H9 (cell line): ENCODE measurements at regions not wholly inside any gene's neighbourhood (a gene's known extent, or its start where the extent isn't known, plus 50 kb on each side); places are given as distances from the start of the nearest gene placed in this dataset.

Source experiments
- DNase-seq: peaks from one replicate; pipeline ENCODE4 v3.0.0-alpha.2; 2017
- H2AFZ ChIP-seq: one replicate; pipeline ENCODE4 v1.6.1; 2013; ENCODE audit warnings: mild to moderate bottlenecking, low read length, control low read depth, moderate library complexity
- H2AK5ac ChIP-seq: 2 replicates; pipeline ENCODE4 v1.6.1; 2013; ENCODE audit warnings: low read length, control low read depth, mixed read lengths; ENCODE audit not compliant: insufficient read length
- H2BK120ac ChIP-seq: one replicate; pipeline ENCODE4 v1.6.1; 2013; ENCODE audit warnings: low read depth, mild to moderate bottlenecking, low read length, control low read depth, inconsistent platforms; ENCODE audit not compliant: poor library complexity, severe bottlenecking
- H2BK12ac ChIP-seq: 2 replicates; pipeline ENCODE4 v1.6.1; 2013; ENCODE audit warnings: low read length, control low read depth, mixed read lengths, low read depth; ENCODE audit not compliant: insufficient read length
- H2BK15ac ChIP-seq: 2 replicates; pipeline ENCODE4 v1.6.1; 2013; ENCODE audit warnings: low read depth, low read length, control low read depth
- H2BK20ac ChIP-seq: one replicate; pipeline ENCODE4 v1.6.1; 2013; ENCODE audit warnings: low read depth, mild to moderate bottlenecking, low read length, control low read depth, inconsistent platforms; ENCODE audit not compliant: poor library complexity, severe bottlenecking
- H2BK5ac ChIP-seq: 2 replicates; pipeline ENCODE4 v1.6.1; 2013; ENCODE audit warnings: low read length, control low read depth, mixed read lengths; ENCODE audit not compliant: insufficient read length
- H3K14ac ChIP-seq: 2 replicates; pipeline ENCODE4 v1.6.1; 2013; ENCODE audit warnings: low read length, control low read depth; ENCODE audit not compliant: insufficient read depth
- H3K18ac ChIP-seq: 2 replicates; pipeline ENCODE4 v1.6.1; 2013; ENCODE audit warnings: low read depth, mild to moderate bottlenecking, mixed read lengths, low read length, control low read depth; ENCODE audit not compliant: insufficient read length
- H3K23ac ChIP-seq: 2 replicates; pipeline ENCODE4 v1.6.1; 2013; ENCODE audit warnings: low read length, control low read depth, mixed read lengths, low read depth; ENCODE audit not compliant: insufficient read length
- H3K23me2 ChIP-seq: 2 replicates; pipeline ENCODE4 v1.6.1; 2013; ENCODE audit warnings: low read depth, mild to moderate bottlenecking, mixed read lengths, low read length, control low read depth; ENCODE audit not compliant: insufficient read length, poor library complexity, severe bottlenecking
- H3K27ac ChIP-seq: 2 replicates; pipeline ENCODE4 v1.5.1; 2013; ENCODE audit warnings: low read length, control low read depth, mixed read lengths, low read depth; ENCODE audit not compliant: insufficient read length
- H3K27me3 ChIP-seq: 2 replicates; pipeline ENCODE4 v1.6.1; 2013; ENCODE audit warnings: low read length, control low read depth, inconsistent platforms; ENCODE audit not compliant: insufficient read depth
- H3K4ac ChIP-seq: 2 replicates; pipeline ENCODE4 v1.6.1; 2013; ENCODE audit warnings: low read depth, mild to moderate bottlenecking, control low read depth, inconsistent platforms, low read length, moderate library complexity
- H3K4me1 ChIP-seq: 2 replicates; pipeline ENCODE4 v1.6.1; 2013; ENCODE audit warnings: low read length, control low read depth, inconsistent platforms; ENCODE audit not compliant: insufficient read depth
- H3K4me2 ChIP-seq: 2 replicates; pipeline ENCODE4 v1.6.1; 2013; ENCODE audit warnings: low read length, control low read depth, mixed read lengths; ENCODE audit not compliant: insufficient read length, insufficient read depth
- H3K56ac ChIP-seq: 2 replicates; pipeline ENCODE4 v1.6.1; 2013; ENCODE audit warnings: low read depth, mild to moderate bottlenecking, mixed read lengths, low read length, control low read depth; ENCODE audit not compliant: insufficient read length
- H3K79me1 ChIP-seq: 2 replicates; pipeline ENCODE4 v1.6.1; 2013; ENCODE audit warnings: low read depth, mild to moderate bottlenecking, moderate library complexity, low read length, control low read depth, inconsistent platforms; ENCODE audit not compliant: insufficient read depth, poor library complexity, severe bottlenecking
- H3K79me2 ChIP-seq: 2 replicates; pipeline ENCODE4 v1.6.1; 2013; ENCODE audit warnings: low read length, control low read depth, inconsistent platforms; ENCODE audit not compliant: insufficient read depth
- H3K9ac ChIP-seq: 2 replicates; pipeline ENCODE4 v1.6.1; 2013; ENCODE audit warnings: low read length, control low read depth, mixed read lengths; ENCODE audit not compliant: insufficient read length; ENCODE audit errors: extremely low read depth
- H3K9me3 ChIP-seq: one replicate; pipeline ENCODE4 v1.6.1; 2013; ENCODE audit warnings: low read depth, low read length, inconsistent platforms; ENCODE audit not compliant: control insufficient read depth
- H3T11ph ChIP-seq: one replicate; pipeline ENCODE4 v1.6.1; 2013; ENCODE audit warnings: mild to moderate bottlenecking, low read length, control low read depth, inconsistent platforms
- H4K20me1 ChIP-seq: one replicate; pipeline ENCODE4 v1.6.1; 2013; ENCODE audit not compliant: control insufficient read depth, insufficient read length, insufficient read depth
- H4K5ac ChIP-seq: 2 replicates; pipeline ENCODE4 v1.6.1; 2013; ENCODE audit warnings: low read depth, mild to moderate bottlenecking, mixed read lengths, low read length, control low read depth; ENCODE audit not compliant: insufficient read length
- H4K8ac ChIP-seq: replicated peaks from 2 replicates; pipeline ENCODE4 v1.6.1; 2013; ENCODE audit warnings: low read length, control low read depth, mixed read lengths, low read depth; ENCODE audit not compliant: insufficient read length
- H4K91ac ChIP-seq: 2 replicates; pipeline ENCODE4 v1.6.1; 2013; ENCODE audit warnings: low read depth, mild to moderate bottlenecking, moderate library complexity, mixed read lengths, low read length, control low read depth; ENCODE audit not compliant: insufficient read length
- H3K27ac Mint-ChIP-seq, 3 experiments: 2 replicates in 2 of 3; 3 replicates in 1 of 3; pipeline ENCODE4 v1.8.0; 2020 to 2021; ENCODE audit warnings: mixed read lengths in 3 of 3, mild to moderate bottlenecking in 1 of 3, moderate library complexity in 1 of 3
- H3K27me3 Mint-ChIP-seq: 2 replicates; pipeline ENCODE4 v1.8.0; 2021; ENCODE audit warnings: low read depth, mild to moderate bottlenecking, moderate library complexity, mixed read lengths
- H3K36me3 Mint-ChIP-seq, 3 experiments: 2 replicates in 2 of 3; 3 replicates in 1 of 3; pipeline ENCODE4 v1.8.0; 2020 to 2021; ENCODE audit warnings: low read depth in 3 of 3, mixed read lengths in 3 of 3; ENCODE audit not compliant: insufficient read depth in 1 of 3
- H3K4me1 Mint-ChIP-seq, 2 experiments: 2 replicates each; pipeline ENCODE4 v1.8.0; 2020; ENCODE audit warnings: mixed read lengths in 2 of 2
- H3K4me3 Mint-ChIP-seq, 2 experiments: 2 replicates in 1 of 2; 3 replicates in 1 of 2; pipeline ENCODE4 v1.8.0; 2020 to 2021; ENCODE audit warnings: mild to moderate bottlenecking in 2 of 2, mixed read lengths in 2 of 2, moderate library complexity in 1 of 2
- H3K9me3 Mint-ChIP-seq, 2 experiments: 2 replicates in 1 of 2; 3 replicates in 1 of 2; pipeline ENCODE4 v1.8.0; 2020; ENCODE audit warnings: mild to moderate bottlenecking in 2 of 2, mixed read lengths in 2 of 2, moderate library complexity in 1 of 2
- WGBS: extraction: QIAGEN DNeasy Blood & Tissue Kit; methylation state at CpG from one replicate; pipeline ENCODE4 v1.1.7; 2013; ENCODE audit warnings: missing lambda C conversion rate, low lambda C conversion rate, mixed read lengths; ENCODE audit not compliant: insufficient read length; ENCODE audit errors: extremely low coverage; 5-methylcytosine and 5-hydroxymethylcytosine counted together
- TF ChIP-seq, protein P1 (sequence below): fragments of 200-600 bp; sonication (generic); conservative IDR thresholded peaks from 3 replicates; pipeline ENCODE4 v1.8.0; 2021; ENCODE audit warnings: antibody characterized with exemption, mild to moderate bottlenecking

DNA sequence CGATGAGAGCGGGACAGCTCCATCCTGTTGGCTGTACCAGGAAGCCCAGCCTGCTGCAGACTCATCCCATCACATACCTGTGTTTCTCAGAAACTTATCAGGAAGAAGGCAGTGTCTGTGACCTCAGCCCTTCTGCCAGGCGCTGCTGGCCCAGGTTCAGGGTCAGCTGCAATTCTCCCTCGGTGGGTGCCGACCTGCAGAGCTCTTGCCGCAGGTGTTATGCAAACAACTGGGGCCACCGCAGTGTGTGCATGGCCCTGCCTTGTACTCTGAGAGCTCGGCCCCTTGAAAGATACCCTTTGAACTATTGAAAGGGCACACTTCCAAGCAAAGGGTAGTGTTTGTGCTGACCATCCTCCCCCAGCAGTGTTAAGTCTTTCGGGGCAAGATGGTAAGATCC lies 322.2 kb upstream of the DIO3 start:
- no peak overlapping the region for H2AK5ac ChIP-seq
- H3K23me2 ChIP-seq: no peaks in the 10 kb centered on the region
- no peak overlapping the region for H2BK12ac ChIP-seq
- H2BK5ac ChIP-seq: no peak overlapping the region
- peaks cover 5% of the 10 kb centered on the region for H3K27me3 Mint-ChIP-seq
- no peak overlapping the region for H4K5ac ChIP-seq
- TF ChIP-seq, protein P1, sequence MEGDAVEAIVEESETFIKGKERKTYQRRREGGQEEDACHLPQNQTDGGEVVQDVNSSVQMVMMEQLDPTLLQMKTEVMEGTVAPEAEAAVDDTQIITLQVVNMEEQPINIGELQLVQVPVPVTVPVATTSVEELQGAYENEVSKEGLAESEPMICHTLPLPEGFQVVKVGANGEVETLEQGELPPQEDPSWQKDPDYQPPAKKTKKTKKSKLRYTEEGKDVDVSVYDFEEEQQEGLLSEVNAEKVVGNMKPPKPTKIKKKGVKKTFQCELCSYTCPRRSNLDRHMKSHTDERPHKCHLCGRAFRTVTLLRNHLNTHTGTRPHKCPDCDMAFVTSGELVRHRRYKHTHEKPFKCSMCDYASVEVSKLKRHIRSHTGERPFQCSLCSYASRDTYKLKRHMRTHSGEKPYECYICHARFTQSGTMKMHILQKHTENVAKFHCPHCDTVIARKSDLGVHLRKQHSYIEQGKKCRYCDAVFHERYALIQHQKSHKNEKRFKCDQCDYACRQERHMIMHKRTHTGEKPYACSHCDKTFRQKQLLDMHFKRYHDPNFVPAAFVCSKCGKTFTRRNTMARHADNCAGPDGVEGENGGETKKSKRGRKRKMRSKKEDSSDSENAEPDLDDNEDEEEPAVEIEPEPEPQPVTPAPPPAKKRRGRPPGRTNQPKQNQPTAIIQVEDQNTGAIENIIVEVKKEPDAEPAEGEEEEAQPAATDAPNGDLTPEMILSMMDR: no peak
- no peak overlapping the region for H3K27ac Mint-ChIP-seq
- no peak overlapping the region for H3K18ac ChIP-seq
- H2BK20ac ChIP-seq: no peak overlapping the region
- H3K27me3 ChIP-seq: no peaks in the 10 kb centered on the region
- H4K8ac ChIP-seq: no peak overlapping the region
- no peak overlapping the region; a peak in 1 of 5 replicates for H3K4me3 Mint-ChIP-seq
- no peak overlapping the region for H3K4me2 ChIP-seq
- no peak overlapping the region for H3K56ac ChIP-seq
- DNase-seq: no peak
- H3K23ac ChIP-seq: no peak overlapping the region
- H2AFZ ChIP-seq: no peak overlapping the region
- H3T11ph ChIP-seq: no peak overlapping the region
- peaks cover 4% of the 10 kb centered on the region in 2 experiments; a peak in 3 of 5 replicates for H3K9me3 Mint-ChIP-seq
- H3K79me1 ChIP-seq: no peaks in the 10 kb centered on the region
- no peak overlapping the region for H3K27ac ChIP-seq
- no peak overlapping the region for H2BK15ac ChIP-seq
- no peak overlapping the region for H3K14ac ChIP-seq
- H4K91ac ChIP-seq: no peak overlapping the region
- peaks cover 18 to 22% of the 10 kb centered on the region in 2 experiments for H3K4me1 Mint-ChIP-seq
- no peaks in the 10 kb centered on the region for H4K20me1 ChIP-seq
- H3K4me1 ChIP-seq: no peaks in the 10 kb centered on the region; the same call in 1 of the 2 replicates
- H3K36me3 Mint-ChIP-seq: peaks cover 0 to 5% (median 0%) of the 10 kb centered on the region in 3 experiments; a peak in 4 of 7 replicates
- H3K9ac ChIP-seq: no peak overlapping the region
- H3K4ac ChIP-seq: no peak overlapping the region
- no peaks in the 10 kb centered on the region for H3K79me2 ChIP-seq
- H2BK120ac ChIP-seq: no peak overlapping the region
- no CpG with 5 or more reads among the region's 9 CpGs for WGBS
- H3K9me3 ChIP-seq: no peaks in the 10 kb centered on the region
